GM13977 (cell line): ENCODE measurements at regions not wholly inside any gene's neighbourhood (a gene's known extent, or its start where the extent isn't known, plus 50 kb on each side); places are given as distances from the start of the nearest gene placed in this dataset.

ENCODE experiments used
- DNase-seq: peaks from one replicate; pipeline ENCODE4 v3.0.0; 2012; ENCODE audit warnings: low spot score
- in situ Hi-C: fragments of 300-500 bp; cut with MboI; formaldehyde crosslinking; loops from one replicate; pipeline ENCODE4 v1.12.0; 2022; ENCODE audit warnings: low sequenced_read_pairs, low pct_unique_long_range_greater_than_20kb, mixed read lengths, inconsistent platforms; ENCODE audit not compliant: unreplicated experiment
- TF ChIP-seq, protein P1 (sequence below): IDR thresholded peaks from 2 replicates; pipeline ENCODE4 v1.5.1; 2012; ENCODE audit warnings: mild to moderate bottlenecking, control low read depth; ENCODE audit not compliant: insufficient read depth; ENCODE audit errors: extremely low read depth, missing control alignments

DNA sequence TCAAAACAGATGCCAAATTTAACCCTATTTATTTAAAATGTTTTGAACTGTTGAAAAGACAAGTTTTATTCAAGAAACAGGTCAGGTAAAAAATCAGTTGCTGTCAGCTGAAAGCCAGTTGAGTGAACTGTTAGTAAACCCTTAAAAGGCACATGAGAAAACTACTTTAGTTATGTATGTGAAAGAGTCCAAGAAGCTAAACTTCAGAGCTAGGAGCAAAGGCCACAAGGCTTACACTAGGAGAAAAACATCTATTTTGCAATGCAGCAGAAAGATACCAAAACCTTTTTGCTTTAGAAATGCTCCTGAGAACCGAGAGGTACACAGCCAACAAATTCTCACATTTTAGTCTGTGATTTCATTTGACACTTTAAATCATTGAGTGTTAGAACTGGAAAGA is 375.2 kb downstream of the FSCB start:
- in situ Hi-C loops = no loop called here
- DNase-seq = no peak
- TF ChIP-seq, protein P1, sequence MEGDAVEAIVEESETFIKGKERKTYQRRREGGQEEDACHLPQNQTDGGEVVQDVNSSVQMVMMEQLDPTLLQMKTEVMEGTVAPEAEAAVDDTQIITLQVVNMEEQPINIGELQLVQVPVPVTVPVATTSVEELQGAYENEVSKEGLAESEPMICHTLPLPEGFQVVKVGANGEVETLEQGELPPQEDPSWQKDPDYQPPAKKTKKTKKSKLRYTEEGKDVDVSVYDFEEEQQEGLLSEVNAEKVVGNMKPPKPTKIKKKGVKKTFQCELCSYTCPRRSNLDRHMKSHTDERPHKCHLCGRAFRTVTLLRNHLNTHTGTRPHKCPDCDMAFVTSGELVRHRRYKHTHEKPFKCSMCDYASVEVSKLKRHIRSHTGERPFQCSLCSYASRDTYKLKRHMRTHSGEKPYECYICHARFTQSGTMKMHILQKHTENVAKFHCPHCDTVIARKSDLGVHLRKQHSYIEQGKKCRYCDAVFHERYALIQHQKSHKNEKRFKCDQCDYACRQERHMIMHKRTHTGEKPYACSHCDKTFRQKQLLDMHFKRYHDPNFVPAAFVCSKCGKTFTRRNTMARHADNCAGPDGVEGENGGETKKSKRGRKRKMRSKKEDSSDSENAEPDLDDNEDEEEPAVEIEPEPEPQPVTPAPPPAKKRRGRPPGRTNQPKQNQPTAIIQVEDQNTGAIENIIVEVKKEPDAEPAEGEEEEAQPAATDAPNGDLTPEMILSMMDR = no peak

DNA sequence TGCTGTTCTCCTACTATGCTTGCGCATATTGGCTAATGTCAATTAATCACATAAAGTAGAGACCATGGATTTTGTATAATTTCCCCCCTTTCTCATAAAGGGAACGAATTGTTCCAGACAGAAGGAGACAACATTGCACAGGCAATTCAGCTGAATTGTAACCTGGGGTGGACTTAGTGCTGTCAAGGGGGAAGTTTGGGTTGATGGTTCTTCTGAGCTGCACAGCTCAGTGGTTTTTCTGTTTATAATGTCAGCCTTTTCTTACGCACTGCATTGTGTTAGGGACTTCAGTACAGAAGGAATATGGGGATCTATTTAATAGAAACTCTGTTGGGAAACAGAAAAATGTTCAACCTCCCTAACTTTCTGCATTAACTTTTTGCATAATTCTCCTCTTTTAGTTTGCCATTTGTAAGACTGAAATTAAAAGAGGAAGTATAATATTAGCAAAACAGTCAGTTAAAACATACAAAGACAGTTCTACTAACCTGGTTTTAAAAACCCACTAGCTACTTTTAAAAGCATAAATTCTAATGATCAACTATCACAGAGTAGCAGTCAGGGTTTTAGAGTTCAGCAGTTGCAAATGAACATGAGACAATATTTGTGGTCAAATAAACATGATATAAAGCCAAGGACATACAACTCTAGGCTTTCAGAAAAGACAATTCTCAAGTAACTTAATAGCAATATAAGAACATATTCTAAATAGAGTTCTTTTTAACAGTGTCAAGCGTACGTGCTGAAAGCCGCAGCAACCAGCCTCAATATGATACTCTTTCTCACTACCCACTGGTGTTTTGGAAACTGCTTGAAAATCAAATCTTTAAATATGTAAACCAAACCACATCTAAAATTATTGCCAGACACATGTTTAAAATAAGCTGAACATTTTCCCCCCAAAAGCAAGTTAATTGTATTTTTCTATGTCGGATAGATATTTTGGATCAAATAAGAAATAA is 393.0 kb downstream of the FSCB start:
- DNase-seq = no peak
- TF ChIP-seq, protein P1 = no peak
- in situ Hi-C loops = no loop called here

GRCh38 chr14:44112774-44113460 is 394.2 kb downstream of the FSCB start:
- DNase-seq = no peak
- TF ChIP-seq, protein P1 = no peak
- in situ Hi-C loops = no loop called here

DNA sequence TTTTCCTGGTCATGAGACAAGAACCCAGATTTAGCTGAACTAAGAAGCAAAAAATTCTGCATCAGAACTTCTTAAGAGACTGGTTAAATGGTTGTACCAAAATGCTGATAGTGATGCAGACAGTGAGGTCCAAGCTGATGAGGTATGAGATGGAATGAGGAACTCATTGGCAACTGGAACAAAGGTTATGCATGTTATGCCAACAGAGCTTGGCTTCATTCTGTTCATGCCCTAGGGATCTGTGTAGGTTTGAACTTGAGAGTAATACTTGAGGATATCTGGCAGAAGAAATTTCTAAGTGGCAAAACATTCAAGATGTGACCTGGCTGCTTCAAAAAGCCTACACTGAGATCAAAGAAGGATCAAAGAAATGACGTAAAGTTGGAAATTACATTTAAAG is 398.0 kb downstream of the FSCB start:
- in situ Hi-C loops = no loop called here
- TF ChIP-seq, protein P1 = no peak
- DNase-seq = no peak

DNA sequence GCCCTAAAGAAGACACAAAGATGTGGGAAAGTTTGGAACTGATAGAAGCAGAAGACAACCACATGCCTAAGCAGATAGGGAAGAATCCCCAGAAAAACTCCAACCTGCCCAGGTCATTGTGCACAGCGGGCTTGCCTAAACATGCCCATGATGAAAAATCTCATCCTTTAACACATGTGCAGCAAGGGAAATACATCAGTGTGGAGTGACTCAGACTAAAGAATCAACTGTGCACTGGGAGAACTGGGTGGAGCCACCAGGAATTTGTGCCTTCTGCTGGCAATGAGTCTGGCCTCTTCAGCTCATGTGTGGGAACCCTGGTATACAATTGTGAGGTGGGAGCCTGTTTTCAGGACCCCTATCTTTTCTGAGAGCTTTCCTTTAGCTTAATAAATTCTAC is 398.5 kb downstream of the FSCB start:
- TF ChIP-seq, protein P1 = no peak
- no peak for DNase-seq
- in situ Hi-C loops = no loop called here

DNA sequence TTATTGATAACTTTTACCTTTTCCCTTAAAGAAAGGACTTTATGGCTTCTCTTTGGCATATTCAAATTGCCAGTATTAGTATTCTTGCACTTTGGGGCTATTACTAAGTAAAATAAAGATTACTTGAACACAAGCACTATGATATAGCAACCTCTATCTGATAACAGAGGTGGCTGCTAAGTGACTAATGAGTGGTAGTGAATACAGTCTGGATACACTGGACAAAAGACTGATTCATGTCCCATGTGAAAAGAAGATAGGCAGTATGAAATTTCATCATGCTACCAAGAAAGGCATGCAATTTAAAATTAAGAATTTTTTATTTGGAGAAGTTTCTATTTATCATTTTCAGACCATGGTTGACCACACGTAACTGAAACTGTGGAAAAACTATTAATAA is 399.9 kb downstream of the FSCB start:
- no peak for DNase-seq
- TF ChIP-seq, protein P1 = no peak
- in situ Hi-C loops = no loop called here
